ENCODE measurements at regions not wholly inside any gene's neighbourhood (a gene's known extent, or its start where the extent isn't known, plus 50 kb on each side); places are given as distances from the start of the nearest gene placed in this dataset.

GRCh38 chr10:81680359-81680758, 194.6 kb upstream of the NRG3 start:
- TF ChIP-seq CTCF (IDR thresholded peaks at IDR 0.05; ENCODE audit: borderline replicate concordance, extremely low read depth, low read length, poor library complexity, severe bottlenecking) (no peak), EZH2 (IDR thresholded peaks at IDR 0.05; ENCODE audit: borderline replicate concordance, low read depth, low read length, severe bottlenecking) (no peak)
